ENCODE measurements at regions not wholly inside any gene's neighbourhood (a gene's known extent, or its start where the extent isn't known, plus 50 kb on each side); places are given as distances from the start of the nearest gene placed in this dataset.

- TF ChIP-seq EZH2 (IDR thresholded peaks at IDR 0.05; ENCODE audit: borderline replicate concordance) (no peak), CTCF (IDR thresholded peaks at IDR 0.05; ENCODE audit: poor library complexity) (no peak)
Observed at GRCh38 chr13:61700620-61701019, 285.0 kb upstream of the PCDH20 start.

All from hepatocyte (in vitro differentiated cells).